ENCODE measurements at regions not wholly inside any gene's neighbourhood (a gene's known extent, or its start where the extent isn't known, plus 50 kb on each side); places are given as distances from the start of the nearest gene placed in this dataset.

DNA sequence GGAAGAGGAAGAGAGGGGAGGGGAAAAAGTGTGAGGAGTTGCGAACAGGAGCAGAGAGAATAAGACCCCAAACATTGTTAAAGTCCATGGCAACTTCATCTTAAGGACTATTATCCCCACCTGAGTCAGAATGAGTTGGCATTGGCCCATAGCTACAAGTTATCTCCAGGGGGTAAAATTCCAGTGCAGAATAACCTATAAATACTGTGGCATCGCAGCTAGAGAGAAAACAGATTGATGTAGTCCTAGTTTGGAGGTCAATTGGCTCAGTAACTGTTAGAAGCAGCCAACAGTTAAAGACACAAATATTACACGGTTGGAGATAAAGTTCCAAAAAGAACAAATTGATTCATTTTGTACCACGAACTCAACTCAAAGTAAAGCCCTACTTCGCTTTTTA is 313.9 kb upstream of the CCDC54 start:
- Mint-ChIP-seq H3K27me3 (peaks cover 8% of the 10 kb centered on the region), H3K4me3 (no peak overlapping the region), H3K36me3 (ENCODE audit: low read depth) (no peaks in the 10 kb centered on the region), H3K4me1 (peaks cover 14% of the 10 kb centered on the region), H3K9me3 (peaks cover 4% of the 10 kb centered on the region), H3K27ac (no peak overlapping the region)
- no peak for DNase-seq
- intact Hi-C loops (cut with micrococcal nuclease) = loop anchor here (5.0 to 10.0 kb wide), 7 partner anchors 239 to 1546 kb away; no protein-coding TSS in a partner anchor

DNA sequence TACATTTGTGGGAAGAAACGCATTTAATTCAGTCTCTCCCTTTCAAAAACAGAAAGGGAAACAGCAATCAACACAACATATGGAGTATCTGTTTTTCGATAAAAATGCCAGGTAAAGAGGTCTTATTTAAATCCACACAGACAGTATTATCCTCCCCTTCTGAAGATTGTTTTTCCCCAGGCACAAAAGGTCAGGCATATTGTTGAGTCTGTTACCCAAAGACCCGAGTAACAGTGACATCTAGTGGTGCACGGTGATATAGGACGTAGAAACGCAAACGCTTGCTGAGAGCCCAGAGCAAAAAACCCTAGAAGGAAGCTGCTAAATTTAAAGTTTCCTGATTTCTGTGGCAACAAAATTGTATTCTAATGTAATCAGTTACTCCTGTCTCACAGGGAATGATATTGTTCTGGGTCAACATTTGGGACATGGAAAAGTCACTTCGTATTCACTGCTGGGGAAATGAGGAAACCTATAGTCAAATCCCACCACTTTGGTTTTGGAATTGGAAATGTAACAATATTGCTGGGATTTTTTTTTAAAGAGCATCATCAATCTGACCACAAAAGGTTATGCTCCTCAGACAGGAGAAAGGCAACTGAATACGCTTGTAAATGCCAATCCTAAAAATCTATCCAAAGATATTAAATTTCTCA is 312.7 kb upstream of the CCDC54 start:
- Mint-ChIP-seq H3K9me3 (peaks cover 4% of the 10 kb centered on the region), H3K27ac (no peak overlapping the region), H3K27me3 (peaks cover 8% of the 10 kb centered on the region), H3K4me1 (peaks cover 17% of the 10 kb centered on the region), H3K36me3 (ENCODE audit: low read depth) (no peaks in the 10 kb centered on the region), H3K4me3 (no peak overlapping the region)
- peak; percentile 89 for DNase-seq
- intact Hi-C loops (cut with micrococcal nuclease) = loop anchor here (5.0 to 10.0 kb wide), 8 partner anchors 240 to 1697 kb away; partner anchors contain the start of gene ALCAM

- H3K4me3 Mint-ChIP-seq = no peak overlapping the region
- peaks cover 17% of the 10 kb centered on the region for H3K4me1 Mint-ChIP-seq
- intact Hi-C loops (cut with micrococcal nuclease) = loop anchor here (5.0 to 10.0 kb wide), 6 partner anchors 240 to 1698 kb away; partner anchors contain the start of gene ALCAM
- H3K36me3 Mint-ChIP-seq (ENCODE audit: low read depth) = no peaks in the 10 kb centered on the region
- DNase-seq = no peak
- peaks cover 8% of the 10 kb centered on the region for H3K27me3 Mint-ChIP-seq
- H3K9me3 Mint-ChIP-seq = peaks cover 4% of the 10 kb centered on the region
- peak overlapping the region; percentile 8 for H3K27ac Mint-ChIP-seq
Measured at GRCh38 chr3:107065094-107065861, 312.0 kb upstream of the CCDC54 start.

DNA sequence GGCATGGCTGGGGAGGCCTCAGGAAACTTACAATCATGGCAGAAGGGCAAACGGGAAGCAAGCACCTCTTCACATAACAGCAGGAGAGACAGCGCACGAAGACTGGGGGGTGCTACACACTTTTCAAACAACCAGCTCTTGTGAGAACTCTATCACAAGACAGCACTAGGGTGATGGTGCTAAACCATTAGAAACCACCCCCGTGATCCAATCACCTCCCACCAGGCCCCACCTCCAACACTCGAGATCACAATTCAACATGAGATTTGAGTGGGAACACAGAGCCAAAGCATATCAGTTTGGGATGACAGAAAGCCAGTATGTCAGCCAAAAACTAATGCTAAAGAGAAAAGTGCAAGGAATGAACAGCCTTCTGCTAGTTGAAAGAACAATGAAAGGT is 309.8 kb upstream of the CCDC54 start:
- Mint-ChIP-seq H3K27me3 (peaks cover 6% of the 10 kb centered on the region), H3K4me1 (peaks cover 17% of the 10 kb centered on the region), H3K4me3 (no peak overlapping the region), H3K36me3 (ENCODE audit: low read depth) (no peaks in the 10 kb centered on the region), H3K27ac (no peak overlapping the region), H3K9me3 (peaks cover 4% of the 10 kb centered on the region)
- intact Hi-C loops (cut with micrococcal nuclease) = loop anchor here (5.0 to 10.0 kb wide), 6 partner anchors 243 to 1700 kb away; partner anchors contain the start of gene ALCAM
- DNase-seq = no peak

GRCh38 chr3:107068980-107069379 is 308.3 kb upstream of the CCDC54 start:
- peak overlapping the region; percentile 6 for H3K27ac Mint-ChIP-seq
- H3K4me1 Mint-ChIP-seq = peaks cover 16% of the 10 kb centered on the region
- intact Hi-C loops (cut with micrococcal nuclease) = loop anchor here (5.0 to 10.0 kb wide), 6 partner anchors 244 to 1702 kb away; partner anchors contain the start of gene ALCAM
- H3K9me3 Mint-ChIP-seq = peaks cover 4% of the 10 kb centered on the region
- H3K4me3 Mint-ChIP-seq = peak overlapping the region; percentile 12
- no peak for DNase-seq
- H3K36me3 Mint-ChIP-seq (ENCODE audit: low read depth) = no peaks in the 10 kb centered on the region
- H3K27me3 Mint-ChIP-seq = no peaks in the 10 kb centered on the region

DNA sequence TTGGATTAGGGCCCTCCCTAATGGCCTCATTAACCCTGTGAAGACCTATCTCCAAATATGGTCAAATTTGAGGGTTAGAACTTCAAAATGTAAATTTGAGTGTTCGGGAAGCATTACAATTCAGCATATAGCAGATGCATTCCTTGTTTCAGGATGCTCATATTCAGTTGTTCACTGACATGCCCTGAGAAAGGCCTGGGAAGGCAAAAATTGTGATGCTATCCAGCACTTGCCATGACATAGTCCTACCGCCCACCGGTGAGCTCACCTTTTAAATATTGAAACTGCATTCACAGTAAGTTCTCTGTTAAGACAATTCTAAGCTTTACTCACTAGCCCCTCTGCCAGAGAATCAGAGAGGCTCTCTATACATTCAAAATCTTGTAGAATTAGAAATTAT is 300.3 kb upstream of the CCDC54 start:
- H3K9me3 Mint-ChIP-seq = no peaks in the 10 kb centered on the region
- no peaks in the 10 kb centered on the region for H3K27me3 Mint-ChIP-seq
- no peak overlapping the region for H3K4me3 Mint-ChIP-seq
- DNase-seq = no peak
- intact Hi-C loops (cut with micrococcal nuclease) = no loop called here
- H3K4me1 Mint-ChIP-seq = no peaks in the 10 kb centered on the region
- H3K36me3 Mint-ChIP-seq (ENCODE audit: low read depth) = no peaks in the 10 kb centered on the region
- H3K27ac Mint-ChIP-seq = no peak overlapping the region

- intact Hi-C loops (cut with micrococcal nuclease) = no loop called here
- no peak overlapping the region for H3K27ac Mint-ChIP-seq
- no peaks in the 10 kb centered on the region for H3K27me3 Mint-ChIP-seq
- no peak for DNase-seq
- H3K9me3 Mint-ChIP-seq = no peaks in the 10 kb centered on the region
- H3K36me3 Mint-ChIP-seq (ENCODE audit: low read depth) = no peaks in the 10 kb centered on the region
- no peak overlapping the region for H3K4me3 Mint-ChIP-seq
- H3K4me1 Mint-ChIP-seq = no peaks in the 10 kb centered on the region
Measured at GRCh38 chr3:107077391-107077790, 299.8 kb upstream of the CCDC54 start.

GRCh38 chr3:107082527-107082926 is 294.7 kb upstream of the CCDC54 start:
- intact Hi-C loops (cut with micrococcal nuclease) = no loop called here
- Mint-ChIP-seq H3K27ac (no peak overlapping the region), H3K4me3 (no peak overlapping the region), H3K27me3 (no peaks in the 10 kb centered on the region), H3K9me3 (no peaks in the 10 kb centered on the region), H3K36me3 (ENCODE audit: low read depth) (no peaks in the 10 kb centered on the region), H3K4me1 (no peaks in the 10 kb centered on the region)
- DNase-seq = no peak

DNA sequence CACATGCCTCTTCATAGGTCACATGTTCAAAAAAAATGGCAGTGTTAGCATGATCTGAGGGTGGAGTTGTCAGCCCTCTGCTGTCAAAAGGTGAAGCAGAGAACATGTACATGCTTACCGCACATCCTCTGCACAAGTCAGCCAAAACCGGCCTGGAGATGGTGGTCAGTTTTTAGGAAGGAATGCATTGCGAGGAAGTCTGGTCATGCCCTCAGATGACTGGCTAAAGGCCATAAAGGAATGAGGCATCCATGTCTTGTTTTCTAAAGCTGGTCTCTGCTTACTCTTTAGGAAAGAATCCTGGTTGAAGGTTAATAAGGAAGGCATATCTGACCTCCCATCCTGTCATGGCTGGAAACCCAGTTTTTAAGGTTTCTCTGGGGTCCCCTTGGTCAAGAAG is 292.0 kb upstream of the CCDC54 start:
- DNase-seq = no peak
- Mint-ChIP-seq H3K4me3 (no peak overlapping the region), H3K27me3 (no peaks in the 10 kb centered on the region), H3K27ac (no peak overlapping the region), H3K4me1 (no peaks in the 10 kb centered on the region), H3K9me3 (no peaks in the 10 kb centered on the region), H3K36me3 (ENCODE audit: low read depth) (no peaks in the 10 kb centered on the region)
- intact Hi-C loops (cut with micrococcal nuclease) = no loop called here

GRCh38 chr3:107092121-107092520 is 285.1 kb upstream of the CCDC54 start:
- no peaks in the 10 kb centered on the region for H3K36me3 Mint-ChIP-seq (ENCODE audit: low read depth)

GRCh38 chr3:107098864-107099263 is 278.4 kb upstream of the CCDC54 start:
- DNase-seq = no peak
- Mint-ChIP-seq H3K27ac (no peak overlapping the region), H3K27me3 (peaks cover 5% of the 10 kb centered on the region), H3K36me3 (ENCODE audit: low read depth) (no peaks in the 10 kb centered on the region), H3K9me3 (no peaks in the 10 kb centered on the region), H3K4me1 (no peaks in the 10 kb centered on the region), H3K4me3 (no peak overlapping the region)
- intact Hi-C loops (cut with micrococcal nuclease) = no loop called here

More at GRCh38 chr3:107092121-107092520, 285.1 kb upstream of the CCDC54 start:
- DNase-seq = no peak
- Mint-ChIP-seq H3K9me3 (no peaks in the 10 kb centered on the region), H3K4me3 (no peak overlapping the region), H3K27ac (no peak overlapping the region), H3K4me1 (no peaks in the 10 kb centered on the region), H3K27me3 (peaks cover 10% of the 10 kb centered on the region)
- intact Hi-C loops (cut with micrococcal nuclease) = no loop called here

DNA sequence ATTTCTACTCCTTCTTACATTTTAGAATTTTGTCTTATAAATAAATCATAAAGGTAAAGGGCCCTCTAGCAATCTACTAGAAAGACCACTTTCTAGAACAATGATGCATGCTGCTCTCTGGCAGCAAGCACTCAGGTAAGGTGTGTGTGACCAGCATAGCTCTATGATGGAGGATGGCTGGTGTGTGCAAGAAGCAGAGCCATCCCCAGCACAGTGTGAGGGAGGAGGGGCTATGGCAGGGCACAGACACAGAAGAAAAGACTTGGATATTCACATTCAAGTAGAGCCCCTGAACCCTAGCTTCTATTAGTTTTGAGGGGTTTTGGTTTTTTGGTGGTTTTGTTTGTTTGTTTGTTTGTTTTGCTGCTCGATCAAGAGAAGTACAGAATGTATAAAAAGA is 277.1 kb upstream of the CCDC54 start:
- H3K9me3 Mint-ChIP-seq = no peaks in the 10 kb centered on the region
- peaks cover 2% of the 10 kb centered on the region for H3K27me3 Mint-ChIP-seq
- no peak overlapping the region for H3K27ac Mint-ChIP-seq
- intact Hi-C loops (cut with micrococcal nuclease) = no loop called here
- no peaks in the 10 kb centered on the region for H3K36me3 Mint-ChIP-seq (ENCODE audit: low read depth)
- no peaks in the 10 kb centered on the region for H3K4me1 Mint-ChIP-seq
- DNase-seq = no peak
- no peak overlapping the region for H3K4me3 Mint-ChIP-seq

DNA sequence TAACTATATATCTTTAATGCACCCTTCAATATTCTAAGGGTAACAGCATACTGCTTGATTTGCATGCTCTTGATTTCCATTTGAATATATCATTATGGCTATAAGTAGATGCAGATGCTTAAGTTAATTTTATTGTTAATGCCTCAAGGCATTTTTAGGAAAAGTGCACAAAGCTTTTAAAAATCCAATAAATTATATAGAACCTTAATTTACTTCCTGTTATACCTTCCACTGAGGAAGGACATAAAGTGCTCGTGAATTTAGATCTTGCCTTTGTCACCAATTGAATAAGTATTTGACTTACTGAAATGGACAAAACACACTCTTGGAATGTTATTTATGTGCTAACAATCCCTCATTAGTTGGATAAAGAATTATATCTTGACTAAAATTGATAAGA is 276.7 kb upstream of the CCDC54 start:
- Mint-ChIP-seq H3K4me3 (no peak overlapping the region), H3K9me3 (no peaks in the 10 kb centered on the region), H3K27me3 (no peaks in the 10 kb centered on the region), H3K4me1 (no peaks in the 10 kb centered on the region), H3K36me3 (ENCODE audit: low read depth) (no peaks in the 10 kb centered on the region), H3K27ac (no peak overlapping the region)
- intact Hi-C loops (cut with micrococcal nuclease) = no loop called here
- DNase-seq = no peak

GRCh38 chr3:107103786-107104185 is 273.5 kb upstream of the CCDC54 start:
- Mint-ChIP-seq H3K36me3 (ENCODE audit: low read depth) (no peaks in the 10 kb centered on the region), H3K9me3 (no peaks in the 10 kb centered on the region), H3K27me3 (no peaks in the 10 kb centered on the region), H3K4me3 (no peak overlapping the region), H3K4me1 (no peaks in the 10 kb centered on the region), H3K27ac (no peak overlapping the region)
- intact Hi-C loops (cut with micrococcal nuclease) = no loop called here
- no peak for DNase-seq
